Panc1 (cell line): ENCODE measurements at regions not wholly inside any gene's neighbourhood (a gene's known extent, or its start where the extent isn't known, plus 50 kb on each side); places are given as distances from the start of the nearest gene placed in this dataset.
"Not testable (repeated sequence)": the region's sequence is repeated elsewhere in the genome, so short reads cannot be mapped to it uniquely, and the experiment has no call there.

Experiments used
- CTCF ChIP-seq: fragments of 450-650 bp; IDR thresholded peaks from 2 replicates; pipeline ENCODE4 v1.5.1; 2017; ENCODE audit warnings: mild to moderate bottlenecking
- REST ChIP-seq, 2 experiments: IDR thresholded peaks; 2 replicates each; pipeline ENCODE4 v1.6.1; 2011 to 2012; ENCODE audit warnings: low read depth in 2 of 2, control low read depth in 1 of 2, low read length in 1 of 2, mild to moderate bottlenecking in 1 of 2, moderate library complexity in 1 of 2; ENCODE audit not compliant: insufficient read depth in 1 of 2

- TF ChIP-seq CTCF; REST (IDR thresholded peaks at IDR 0.05; ENCODE audit: insufficient read depth in 1 of 2, low read depth in 2 of 2, low read length in 1 of 2): not testable (repeated sequence)
Measured at GRCh38 chr16:51516960-51517359, 365.9 kb upstream of the SALL1 start.
